HCT116 (cell line): ENCODE measurements at regions not wholly inside any gene's neighbourhood (a gene's known extent, or its start where the extent isn't known, plus 50 kb on each side); places are given as distances from the start of the nearest gene placed in this dataset.

ENCODE experiments used
- ATAC-seq: fragments of 200-7000 bp; cut with Tn5 transposase; 2 replicates; pipeline ENCODE4 v1.9.1; 2020; ENCODE audit warnings: mild to moderate bottlenecking, moderate library complexity
- BruUV-seq: library from RNA; stranded (reverse); fragments of 400-500 nt; replicated peaks from 2 replicates; lab custom pipeline; 2021; lab: Mats Ljungman, UMichigan
- CTCF ChIA-PET: fragments of 300-600 bp; sonication (Branson Sonifier 250); formaldehyde crosslinking; loops from one replicate; lab custom pipeline; 2021; ENCODE audit warnings: antibody characterized with exemption; lab: Charles Lee
- POLR2A ChIA-PET: fragments of 300-600, 350-600 bp; sonication (Branson Sonifier 250); formaldehyde crosslinking; loops from one replicate; lab custom pipeline; 2021; ENCODE audit warnings: antibody characterized with exemption; lab: Charles Lee
- RAD21 ChIA-PET, 2 experiments: fragments of 300-600 bp; sonication (Branson Sonifier 250); formaldehyde crosslinking; loops; one replicate each; lab custom pipeline; 2023; ENCODE audit warnings: low total read pairs in 2 of 2; ENCODE audit not compliant: uncharacterized antibody in 2 of 2, unreplicated experiment in 2 of 2, low non-redundant PET in 1 of 2; lab: Charles Lee
- DNase-seq: peaks from one replicate; pipeline ENCODE4 v3.0.0-alpha.2; 2010; ENCODE audit warnings: low read depth, low spot score
- H2AFZ ChIP-seq: fragments of 200-600 bp; shearing (Covaris generic), sonication (generic); 2 replicates; pipeline ENCODE4 v1.6.1; 2017; ENCODE audit warnings: low read depth, mixed run types, mixed read lengths, antibody characterized with exemption, low read length; ENCODE audit not compliant: poor library complexity, severe bottlenecking
- H3K27ac ChIP-seq: 2 replicates; pipeline ENCODE4 v1.5.1; 2012; ENCODE audit warnings: low read depth, low read length
- H3K27me3 ChIP-seq: fragments of 200-600 bp; sonication (generic); 2 replicates; pipeline ENCODE4 v1.6.1; 2016; ENCODE audit warnings: mixed run types, low read length, mixed read lengths; ENCODE audit not compliant: insufficient read depth
- H3K36me3 ChIP-seq, 2 experiments: fragments of 200-500 bp in 1 of 2; fragments of 200-600 bp in 1 of 2; sonication (Bioruptor generic) in 1 of 2; sonication (generic) in 1 of 2; 2 replicates each; pipeline versions ENCODE4 v1.5.1 to v1.6.1; 2014 to 2016; ENCODE audit warnings: low read length in 2 of 2, inconsistent platforms in 1 of 2, mixed read lengths in 1 of 2, mixed run types in 1 of 2; ENCODE audit not compliant: insufficient read depth in 2 of 2, control insufficient read depth in 1 of 2
- H3K4me1 ChIP-seq, 2 experiments: fragments of 200-600 bp in 1 of 2; sonication (generic) in 1 of 2; 2 replicates each; pipeline versions ENCODE4 v1.5.1 to v1.6.1; 2012 to 2017; ENCODE audit warnings: low read length in 2 of 2, inconsistent platforms in 1 of 2, mild to moderate bottlenecking in 1 of 2, mixed read lengths in 1 of 2, mixed run types in 1 of 2, moderate library complexity in 1 of 2; ENCODE audit not compliant: insufficient read depth in 2 of 2, control insufficient read depth in 1 of 2
- H3K4me2 ChIP-seq: fragments of 200-600 bp; sonication (generic); 2 replicates; pipeline ENCODE4 v1.6.1; 2017; ENCODE audit warnings: mixed run types, low read length, mixed read lengths
- H3K4me3 ChIP-seq, 2 experiments: fragments of 200-600 bp in 1 of 2; sonication (generic) in 1 of 2; replicated peaks in 1 of 2; 2 replicates each; pipeline ENCODE4 v1.5.1; 2011 to 2016; ENCODE audit warnings: low read length in 2 of 2, control low read depth in 1 of 2, low read depth in 1 of 2, mild to moderate bottlenecking in 1 of 2, mixed read lengths in 1 of 2, mixed run types in 1 of 2
- H3K79me2 ChIP-seq: fragments of 200-600 bp; sonication (generic); 2 replicates; pipeline ENCODE4 v1.6.1; 2017; ENCODE audit warnings: mild to moderate bottlenecking, mixed run types, low read length, moderate library complexity, mixed read lengths; ENCODE audit not compliant: insufficient read depth
- H3K9ac ChIP-seq: fragments of 200-600 bp; sonication (generic); 2 replicates; pipeline ENCODE4 v1.6.1; 2016; ENCODE audit warnings: low read length, mixed read lengths
- H3K9me2 ChIP-seq: fragments of 200-600 bp; sonication (generic), shearing (Covaris generic); 2 replicates; pipeline ENCODE4 v1.6.1; 2017; ENCODE audit warnings: mixed run types, mild to moderate bottlenecking, moderate library complexity; ENCODE audit not compliant: insufficient read depth
- H3K9me3 ChIP-seq, 2 experiments: fragments of 200-500 bp in 1 of 2; fragments of 200-600 bp in 1 of 2; sonication (Bioruptor generic) in 1 of 2; sonication (generic) in 1 of 2; 2 replicates each; pipeline ENCODE4 v1.6.1; 2014 to 2017; ENCODE audit warnings: low read length in 2 of 2, mixed read lengths in 2 of 2, inconsistent platforms in 1 of 2, low read depth in 1 of 2, mild to moderate bottlenecking in 1 of 2, mixed run types in 1 of 2, moderate library complexity in 1 of 2; ENCODE audit not compliant: control insufficient read depth in 1 of 2, insufficient read depth in 1 of 2
- H4K20me1 ChIP-seq: fragments of 200-600 bp; sonication (generic), shearing (Covaris generic); 2 replicates; pipeline ENCODE4 v1.6.1; 2017; ENCODE audit warnings: mixed run types, mild to moderate bottlenecking, moderate library complexity; ENCODE audit not compliant: insufficient read depth
- ATF3 ChIP-seq: IDR thresholded peaks from 2 replicates; pipeline ENCODE4 v1.6.1; 2012
- EGR1 ChIP-seq: IDR thresholded peaks from 2 replicates; pipeline ENCODE4 v1.6.1; 2012; ENCODE audit warnings: low read depth
- ELF1 ChIP-seq: IDR thresholded peaks from 2 replicates; pipeline ENCODE4 v1.6.1; 2012; ENCODE audit warnings: low read depth, borderline replicate concordance
- EZH2 ChIP-seq: fragments of 200-600 bp; sonication (generic); IDR thresholded peaks from 2 replicates; pipeline ENCODE4 v1.6.1; 2017; ENCODE audit warnings: antibody characterized with exemption, mixed run types
- EZH2phosphoT487 ChIP-seq: fragments of 200-600 bp; IDR thresholded peaks from 2 replicates; pipeline ENCODE4 v1.6.1; 2018; ENCODE audit warnings: antibody characterized with exemption, borderline replicate concordance
- FOSL1 ChIP-seq: IDR thresholded peaks from 2 replicates; pipeline ENCODE4 v1.6.1; 2012; ENCODE audit warnings: low read depth
- JUND ChIP-seq: IDR thresholded peaks from 2 replicates; pipeline ENCODE4 v1.6.1; 2012
- POLR2A ChIP-seq: IDR thresholded peaks from 2 replicates; pipeline ENCODE4 v1.7.0; 2011; ENCODE audit warnings: borderline replicate concordance; ENCODE audit not compliant: insufficient read depth, insufficient read length; ENCODE audit errors: extremely low read depth
- POLR2AphosphoS5 ChIP-seq: IDR thresholded peaks from 2 replicates; pipeline ENCODE4 v1.6.1; 2011; ENCODE audit warnings: mild to moderate bottlenecking, low read depth, low read length, moderate library complexity
- RAD21 ChIP-seq: IDR thresholded peaks from 2 replicates; pipeline ENCODE4 v1.6.1; 2012; ENCODE audit warnings: low read depth, mild to moderate bottlenecking
- REST ChIP-seq: IDR thresholded peaks from 2 replicates; pipeline ENCODE4 v1.6.1; 2012; ENCODE audit warnings: low read depth
- SP1 ChIP-seq: IDR thresholded peaks from 2 replicates; pipeline ENCODE4 v1.6.1; 2012; ENCODE audit warnings: low read depth
- SRF ChIP-seq: IDR thresholded peaks from 2 replicates; pipeline ENCODE4 v1.6.1; 2012; ENCODE audit warnings: low read depth
- TCF7L2 ChIP-seq: IDR thresholded peaks from 2 replicates; pipeline ENCODE4 v1.7.0; 2011; ENCODE audit warnings: borderline replicate concordance, inconsistent platforms; ENCODE audit not compliant: insufficient read depth, insufficient read length; ENCODE audit errors: extremely low read depth
- YY1 ChIP-seq: IDR thresholded peaks from 2 replicates; pipeline ENCODE4 v1.6.1; 2011; ENCODE audit warnings: low read length, low read depth, moderate library complexity, mild to moderate bottlenecking; ENCODE audit not compliant: insufficient replicate concordance; ENCODE audit errors: extremely low read depth
- ZNF274 ChIP-seq: fragments of 200-500 bp; sonication (Bioruptor generic); IDR thresholded peaks from 2 replicates; pipeline ENCODE4 v1.6.1; 2014; ENCODE audit warnings: mild to moderate bottlenecking, low read depth, low read length, inconsistent platforms
- intact Hi-C: fragments of 100-400 bp; cut with micrococcal nuclease; formaldehyde crosslinking; loops from 2 replicates; pipeline ENCODE4 v1.10.0; 2022
- TF ChIP-seq, protein P1 (sequence below): IDR thresholded peaks from 2 replicates; pipeline ENCODE4 v1.6.1; 2012

GRCh38 chr1:191707288-191707687 is 451.0 kb upstream of the RGS18 start:
- no TSS peak for BruUV-seq
- ChIA-PET RAD21 (no interaction called here), CTCF (no interaction called here)

GRCh38 chr1:191709215-191709614 is 449.0 kb upstream of the RGS18 start:
- no peaks in the 10 kb centered on the region for H3K4me1 ChIP-seq
- H3K36me3 ChIP-seq, result no peaks in the 10 kb centered on the region
- no peak for ATAC-seq
- no TSS peak for BruUV-seq
- H3K27ac ChIP-seq, result no peak overlapping the region
- DNase-seq, result no peak
- RAD21 ChIA-PET, result no interaction called here
- H3K9ac ChIP-seq, result no peak overlapping the region
- H3K9me3 ChIP-seq, result no peaks in the 10 kb centered on the region
- POLR2A ChIA-PET, result no interaction called here
- no peak overlapping the region for H3K4me2 ChIP-seq
- CTCF ChIA-PET, result no interaction called here
- H3K9me2 ChIP-seq, result no peaks in the 10 kb centered on the region
- no peaks in the 10 kb centered on the region for H3K79me2 ChIP-seq
- no peak overlapping the region for H2AFZ ChIP-seq
- intact Hi-C loops, result no loop called here
- H3K4me3 ChIP-seq, result no peak overlapping the region
- no peaks in the 10 kb centered on the region for H4K20me1 ChIP-seq
- no peaks in the 10 kb centered on the region for H3K27me3 ChIP-seq
- TF ChIP-seq ATF3 (no peak), FOSL1 (no peak), ZNF274 (no peak), SRF (no peak), ELF1 (no peak), RAD21 (no peak), TCF7L2 (no peak), YY1 (no peak), POLR2AphosphoS5 (no peak), EGR1 (no peak), SP1 (no peak), REST (no peak)
- TF ChIP-seq, protein P1, sequence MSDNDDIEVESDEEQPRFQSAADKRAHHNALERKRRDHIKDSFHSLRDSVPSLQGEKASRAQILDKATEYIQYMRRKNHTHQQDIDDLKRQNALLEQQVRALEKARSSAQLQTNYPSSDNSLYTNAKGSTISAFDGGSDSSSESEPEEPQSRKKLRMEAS, result no peak

More at GRCh38 chr1:191707288-191707687, 451.0 kb upstream of the RGS18 start:
- no peak for DNase-seq
- H3K4me2 ChIP-seq, result no peak overlapping the region
- POLR2A ChIA-PET, result no interaction called here
- no peaks in the 10 kb centered on the region for H4K20me1 ChIP-seq
- H3K36me3 ChIP-seq, result no peaks in the 10 kb centered on the region
- no peak overlapping the region for H3K9ac ChIP-seq
- H3K27ac ChIP-seq, result no peak overlapping the region
- H3K27me3 ChIP-seq, result no peaks in the 10 kb centered on the region
- H3K79me2 ChIP-seq, result no peaks in the 10 kb centered on the region
- H3K4me1 ChIP-seq, result no peaks in the 10 kb centered on the region
- H3K4me3 ChIP-seq, result no peak overlapping the region
- no peaks in the 10 kb centered on the region for H3K9me3 ChIP-seq
- H3K9me2 ChIP-seq, result no peaks in the 10 kb centered on the region
- ATAC-seq, result no peak
- intact Hi-C loops, result no loop called here
- no peak overlapping the region for H2AFZ ChIP-seq
- TF ChIP-seq ATF3 (no peak), JUND (no peak), EZH2 (no peak), RAD21 (no peak), TCF7L2 (no peak), EZH2phosphoT487 (no peak), POLR2A (no peak), YY1 (no peak)
